ENCODE measurements at regions not wholly inside any gene's neighbourhood (a gene's known extent, or its start where the extent isn't known, plus 50 kb on each side); places are given as distances from the start of the nearest gene placed in this dataset.

DNA sequence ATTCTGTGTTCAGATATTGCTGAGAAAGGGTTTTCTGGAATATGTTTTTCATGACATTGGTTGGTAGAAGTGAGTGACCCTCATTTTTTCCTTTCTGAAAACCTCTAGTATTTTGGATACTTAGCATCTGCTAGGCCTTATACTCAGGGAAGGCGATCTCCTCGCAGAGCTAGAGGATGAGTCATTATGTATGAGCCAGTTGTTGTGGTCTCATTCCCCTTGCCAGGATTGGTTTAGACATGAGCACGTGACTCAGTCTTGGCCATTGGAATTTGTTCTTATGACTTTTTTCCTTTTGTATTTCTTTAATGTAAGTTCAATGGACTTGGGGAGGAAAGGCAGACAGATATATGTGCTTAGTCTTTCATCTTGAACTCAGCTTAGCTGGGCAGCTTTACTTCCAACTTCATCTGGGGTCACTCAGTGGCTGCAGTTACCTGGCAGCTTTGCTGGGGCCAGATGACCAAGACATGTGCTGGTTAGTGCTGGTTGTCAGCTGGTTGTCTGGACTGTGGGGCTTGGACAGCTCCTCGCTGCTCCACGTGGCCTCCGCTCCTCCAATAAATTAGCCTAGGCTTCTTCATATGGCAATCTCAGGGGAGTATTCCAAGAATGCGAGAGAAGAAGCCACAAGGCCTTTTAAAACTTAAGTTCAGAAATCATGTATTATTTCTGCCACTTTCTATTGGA is 207.5 kb downstream of the IL20RB start:
- WGBS (ENCODE audit: insufficient coverage): 72% methylated on average over 2 of the region's 7 CpGs
- Histone ChIP-seq H3K36me3 (ENCODE audit: control insufficient read depth in 2 of 2, extremely low read depth in 1 of 2, insufficient read depth in 1 of 2, low read length in 1 of 2) (no peaks in the 10 kb centered on the region), H3K4me3 (ENCODE audit: control insufficient read depth in 1 of 2, extremely low read depth in 1 of 2, low read length in 1 of 2) (no peak overlapping the region), H3K4me1 (ENCODE audit: control insufficient read depth in 1 of 2, extremely low read depth in 1 of 2, insufficient read depth in 2 of 2, low read length in 2 of 2) (no peaks in the 10 kb centered on the region), H3K27me3 (replicated peaks in 1 of 2; ENCODE audit: control insufficient read depth in 2 of 2, extremely low read depth in 1 of 2, insufficient read depth in 2 of 2, low read length in 1 of 2) (peaks cover 0 to 3% of the 10 kb centered on the region in 2 experiments), H3K27ac (ENCODE audit: low read length) (no peak overlapping the region), H3K9me3 (no peaks in the 10 kb centered on the region)
- Mint-ChIP-seq H3K27me3 (peaks cover 5 to 14% of the 10 kb centered on the region in 2 donors), H3K36me3 (no peaks in the 10 kb centered on the region), H3K4me1 (no peaks in the 10 kb centered on the region), H3K27ac (no peak overlapping the region), H3K4me3 (no peak overlapping the region), H3K9me3 (peaks cover 0 to 2% (median 0%) of the 10 kb centered on the region in 3 donors)
- DNase-seq (no peak), ATAC-seq (replicated peaks in 1 of 4) (no peak)
- ChIA-PET CTCF (no interaction called here), POLR2A (interaction anchor here in 1 of 2 donors (0.7 kb wide), 1 partner anchor 536 kb away, joined by 8 read pairs; no protein-coding TSS in a partner anchor)

DNA sequence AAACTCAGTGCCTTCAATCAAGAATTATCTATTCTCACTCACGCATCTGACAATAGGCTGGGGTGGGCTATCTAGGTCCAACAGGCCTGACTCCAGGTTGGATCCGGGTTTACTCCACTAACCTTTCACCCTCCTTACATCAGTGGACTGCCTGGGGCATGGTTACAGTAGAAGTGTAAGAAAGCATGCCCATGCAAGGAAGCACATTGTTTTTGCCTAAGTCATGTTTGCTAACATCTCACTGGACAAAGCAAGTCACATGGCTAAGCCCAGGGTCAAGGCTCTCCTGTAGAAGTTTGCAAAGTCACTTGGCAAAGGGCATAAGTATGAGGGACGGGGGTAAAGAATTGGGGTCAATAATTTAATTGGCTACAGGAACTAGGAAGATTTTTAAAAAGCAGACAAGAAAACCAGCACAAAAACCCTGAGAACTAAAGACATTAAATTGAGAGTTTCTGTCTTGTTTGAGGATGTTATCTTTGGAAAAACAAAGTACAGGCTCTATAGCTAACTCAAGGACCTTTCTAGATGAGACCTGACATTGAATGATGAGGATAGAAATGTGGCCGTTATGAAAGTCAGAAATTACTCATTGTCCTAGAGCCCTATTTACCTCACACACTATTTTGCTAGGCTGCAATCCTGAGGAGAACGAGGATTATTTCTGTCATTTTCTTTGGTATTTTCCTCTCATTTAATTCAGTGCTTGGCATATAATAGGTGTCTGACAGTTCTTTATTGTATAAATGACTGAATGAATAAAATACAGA is 214.2 kb downstream of the IL20RB start:
- ChIA-PET CTCF (interaction anchor here (0.6 kb wide), 3 partner anchors 141 to 1310 kb away, joined by 3 to 6 read pairs (median 5); no protein-coding TSS in a partner anchor), POLR2A (interaction anchor here in 1 of 2 donors (0.6 kb wide), 1 partner anchor 297 kb away, joined by 3 read pairs; no protein-coding TSS in a partner anchor)
- H3K27ac Mint-ChIP-seq: no peak overlapping the region

DNA sequence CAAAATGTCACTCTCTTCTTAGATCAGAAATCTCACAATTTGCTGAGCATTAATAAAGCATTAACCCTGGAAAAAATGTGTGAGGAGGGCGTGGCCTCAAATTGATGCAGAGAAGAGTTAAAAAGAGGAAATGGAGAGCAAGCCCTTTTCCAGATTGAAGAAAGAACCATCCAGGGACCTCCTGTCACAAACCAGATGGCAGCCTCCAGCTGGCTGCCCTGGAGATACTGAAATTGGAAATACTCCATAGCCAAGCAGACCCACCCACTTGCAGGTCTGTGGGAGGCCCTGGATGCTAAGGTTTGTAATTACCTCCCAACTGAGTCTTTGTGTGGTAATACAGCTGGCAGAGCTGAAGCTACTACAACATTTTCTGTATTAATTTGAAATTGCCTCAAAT is 214.9 kb downstream of the IL20RB start:
- no peak for DNase-seq
- H3K27me3 ChIP-seq (replicated peaks in 1 of 2; ENCODE audit: control insufficient read depth in 2 of 2, extremely low read depth in 1 of 2, insufficient read depth in 2 of 2, low read length in 1 of 2): peaks cover 0 to 3% of the 10 kb centered on the region in 2 experiments
- 50% methylated on average over 1 of the region's 1 CpG for WGBS (ENCODE audit: insufficient coverage)
- no peak for ATAC-seq (replicated peaks in 1 of 4)
- CTCF ChIA-PET: interaction anchor here (0.6 kb wide), 2 partner anchors 141 to 1309 kb away, joined by 3 to 5 read pairs; no protein-coding TSS in a partner anchor
- Mint-ChIP-seq H3K27me3 (peaks cover 11 to 21% of the 10 kb centered on the region in 2 donors), H3K36me3 (no peaks in the 10 kb centered on the region), H3K4me3 (no peak overlapping the region), H3K4me1 (no peaks in the 10 kb centered on the region), H3K27ac (no peak overlapping the region), H3K9me3 (peaks cover 0 to 5% (median 0%) of the 10 kb centered on the region in 3 donors)
- POLR2A ChIA-PET: no interaction called here
- no peaks in the 10 kb centered on the region for H3K36me3 ChIP-seq (ENCODE audit: control insufficient read depth in 2 of 2, extremely low read depth in 1 of 2, insufficient read depth in 1 of 2, low read length in 1 of 2)
- no peaks in the 10 kb centered on the region for H3K9me3 ChIP-seq
- no peak overlapping the region for H3K27ac ChIP-seq (ENCODE audit: low read length)
- no peaks in the 10 kb centered on the region for H3K4me1 ChIP-seq (ENCODE audit: control insufficient read depth in 1 of 2, extremely low read depth in 1 of 2, insufficient read depth in 2 of 2, low read length in 2 of 2)
- H3K4me3 ChIP-seq (ENCODE audit: control insufficient read depth in 1 of 2, extremely low read depth in 1 of 2, low read length in 1 of 2): no peak overlapping the region

More for the DNA sequence above, 214.2 kb downstream of the IL20RB start:
- no peak for ATAC-seq (replicated peaks in 1 of 4)
- Histone ChIP-seq H3K27ac (ENCODE audit: low read length) (no peak overlapping the region), H3K36me3 (ENCODE audit: control insufficient read depth in 2 of 2, extremely low read depth in 1 of 2, insufficient read depth in 1 of 2, low read length in 1 of 2) (no peaks in the 10 kb centered on the region), H3K4me1 (ENCODE audit: control insufficient read depth in 1 of 2, extremely low read depth in 1 of 2, insufficient read depth in 2 of 2, low read length in 2 of 2) (no peaks in the 10 kb centered on the region), H3K9me3 (no peaks in the 10 kb centered on the region), H3K4me3 (ENCODE audit: control insufficient read depth in 1 of 2, extremely low read depth in 1 of 2, low read length in 1 of 2) (no peak overlapping the region), H3K27me3 (replicated peaks in 1 of 2; ENCODE audit: control insufficient read depth in 2 of 2, extremely low read depth in 1 of 2, insufficient read depth in 2 of 2, low read length in 1 of 2) (peaks cover 0 to 3% of the 10 kb centered on the region in 2 experiments)
- Mint-ChIP-seq H3K4me1 (no peaks in the 10 kb centered on the region), H3K9me3 (peaks cover 0 to 5% (median 0%) of the 10 kb centered on the region in 3 donors), H3K4me3 (no peak overlapping the region), H3K36me3 (no peaks in the 10 kb centered on the region), H3K27me3 (peaks cover 8 to 25% of the 10 kb centered on the region in 2 donors)
- WGBS (ENCODE audit: insufficient coverage): no CpG with 5 or more reads among the region's 5 CpGs
- DNase-seq: no peak

DNA sequence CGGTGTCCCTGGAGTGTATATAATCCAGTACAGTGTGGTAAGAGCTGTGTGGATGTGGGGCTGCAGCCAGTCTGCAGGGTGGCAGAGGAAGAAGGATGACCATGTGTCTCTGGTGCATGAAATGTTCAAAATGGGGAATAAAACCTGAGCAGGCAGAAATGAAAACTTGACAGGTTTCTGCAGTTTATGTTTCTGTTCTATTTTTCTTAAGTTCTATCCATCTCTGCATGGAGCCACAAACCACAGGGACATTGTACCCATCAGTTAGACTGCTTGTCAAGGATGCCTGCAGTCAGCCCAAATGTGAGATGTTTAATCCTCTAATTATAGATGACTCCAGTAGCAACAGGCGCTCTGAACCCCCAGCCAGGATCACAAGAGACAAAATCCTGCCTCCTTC is 216.7 kb downstream of the IL20RB start:
- POLR2A ChIA-PET: no interaction called here
- DNase-seq: no peak
- no peaks in the 10 kb centered on the region for H3K36me3 Mint-ChIP-seq
- Histone ChIP-seq H3K36me3 (ENCODE audit: control insufficient read depth in 2 of 2, extremely low read depth in 1 of 2, insufficient read depth in 1 of 2, low read length in 1 of 2) (no peaks in the 10 kb centered on the region), H3K4me3 (ENCODE audit: control insufficient read depth in 1 of 2, extremely low read depth in 1 of 2, low read length in 1 of 2) (no peak overlapping the region), H3K27ac (ENCODE audit: low read length) (no peak overlapping the region), H3K27me3 (replicated peaks in 1 of 2; ENCODE audit: control insufficient read depth in 2 of 2, extremely low read depth in 1 of 2, insufficient read depth in 2 of 2, low read length in 1 of 2) (peaks cover 0 to 3% of the 10 kb centered on the region in 2 experiments), H3K9me3 (no peaks in the 10 kb centered on the region), H3K4me1 (ENCODE audit: control insufficient read depth in 1 of 2, extremely low read depth in 1 of 2, insufficient read depth in 2 of 2, low read length in 2 of 2) (no peaks in the 10 kb centered on the region)
- H3K4me1 Mint-ChIP-seq: no peaks in the 10 kb centered on the region
- H3K27ac Mint-ChIP-seq: no peak overlapping the region
- peaks cover 0 to 5% (median 0%) of the 10 kb centered on the region in 3 donors for H3K9me3 Mint-ChIP-seq
- 38% methylated on average over 1 of the region's 2 CpGs for WGBS (ENCODE audit: insufficient coverage)
- peaks cover 11 to 21% of the 10 kb centered on the region in 2 donors for H3K27me3 Mint-ChIP-seq
- no peak for ATAC-seq (replicated peaks in 1 of 4)
- CTCF ChIA-PET: no interaction called here
- no peak overlapping the region for H3K4me3 Mint-ChIP-seq

DNA sequence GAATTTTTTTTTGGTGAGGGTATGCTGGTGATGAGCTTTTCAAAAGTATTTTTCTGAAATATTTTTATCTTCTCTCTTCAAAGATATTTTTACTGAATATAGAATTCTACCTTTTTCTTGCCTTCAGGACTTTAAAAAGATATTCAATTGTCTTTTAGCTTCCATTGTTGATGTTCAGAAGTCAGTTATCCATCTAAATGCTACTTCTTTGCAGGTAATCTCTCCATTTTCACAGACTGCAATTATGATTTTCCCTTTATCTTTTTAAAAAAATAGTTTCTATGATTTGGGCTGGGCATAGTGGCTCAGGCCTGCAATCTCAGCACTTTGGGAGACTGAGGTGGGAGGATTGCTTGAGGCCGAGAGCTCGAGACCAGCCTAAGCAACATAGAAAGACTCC is 222.4 kb downstream of the IL20RB start:
- peaks cover 4 to 6% of the 10 kb centered on the region in 2 donors for H3K27me3 Mint-ChIP-seq
- no peak for ATAC-seq (replicated peaks in 1 of 4)
- H3K4me3 Mint-ChIP-seq: no peak overlapping the region
- ChIA-PET CTCF (no interaction called here), POLR2A (no interaction called here)
- H3K36me3 Mint-ChIP-seq: no peaks in the 10 kb centered on the region
- H3K27me3 ChIP-seq (replicated peaks in 1 of 2; ENCODE audit: control insufficient read depth in 2 of 2, extremely low read depth in 1 of 2, insufficient read depth in 2 of 2, low read length in 1 of 2): no peaks in the 10 kb centered on the region
- H3K4me1 ChIP-seq (ENCODE audit: control insufficient read depth in 1 of 2, extremely low read depth in 1 of 2, insufficient read depth in 2 of 2, low read length in 2 of 2): no peaks in the 10 kb centered on the region
- DNase-seq: no peak
- H3K27ac Mint-ChIP-seq: no peak overlapping the region
- H3K9me3 Mint-ChIP-seq: no peaks in the 10 kb centered on the region
- no peaks in the 10 kb centered on the region for H3K9me3 ChIP-seq
- H3K27ac ChIP-seq (ENCODE audit: low read length): no peak overlapping the region
- H3K4me1 Mint-ChIP-seq: no peaks in the 10 kb centered on the region
- no CpG with 5 or more reads among the region's 2 CpGs for WGBS (ENCODE audit: insufficient coverage)
- no peak overlapping the region for H3K4me3 ChIP-seq (ENCODE audit: control insufficient read depth in 1 of 2, extremely low read depth in 1 of 2, low read length in 1 of 2)
- H3K36me3 ChIP-seq (ENCODE audit: control insufficient read depth in 2 of 2, extremely low read depth in 1 of 2, insufficient read depth in 1 of 2, low read length in 1 of 2): no peaks in the 10 kb centered on the region

DNA sequence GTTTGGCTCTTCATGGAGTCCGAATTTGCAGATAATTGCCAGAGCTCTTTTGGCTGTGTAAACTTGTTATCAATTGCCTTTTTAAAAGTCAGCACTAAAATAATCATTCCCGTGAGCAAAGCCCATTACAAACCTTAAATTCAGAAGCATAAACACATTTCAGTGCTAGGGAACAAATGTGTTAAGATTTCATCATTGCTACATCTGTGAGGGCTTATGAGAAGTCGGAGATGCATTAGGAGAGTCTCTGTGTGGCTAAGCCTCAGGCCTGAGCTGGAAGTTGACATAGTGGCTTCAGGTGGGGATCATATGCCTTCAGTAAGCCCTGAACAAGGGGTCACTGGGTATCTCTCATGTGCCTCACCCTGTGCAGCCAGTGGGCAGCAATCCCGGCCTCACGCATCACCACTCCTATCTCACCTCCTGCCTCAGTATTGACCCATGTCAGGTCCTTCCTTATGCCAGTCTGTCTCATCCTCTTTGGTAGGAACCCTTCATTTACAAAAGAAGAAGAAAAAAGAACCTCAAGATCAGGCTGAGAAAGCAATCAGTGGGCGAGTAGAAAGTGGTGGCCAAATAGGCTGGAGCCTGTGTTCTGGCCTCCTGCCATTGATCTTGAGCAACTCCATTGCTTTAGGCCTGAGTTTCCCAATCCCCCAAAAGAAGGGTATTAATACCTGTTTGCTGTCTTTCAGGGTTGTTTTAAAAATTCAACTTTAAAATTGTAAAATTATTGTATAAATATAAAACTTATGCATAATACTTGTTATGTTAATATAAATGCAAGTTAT is 233.5 kb downstream of the IL20RB start:
- ChIA-PET POLR2A (no interaction called here), CTCF (no interaction called here)
- Histone ChIP-seq H3K36me3 (ENCODE audit: control insufficient read depth in 2 of 2, extremely low read depth in 1 of 2, insufficient read depth in 1 of 2, low read length in 1 of 2) (no peaks in the 10 kb centered on the region), H3K9me3 (no peaks in the 10 kb centered on the region), H3K4me1 (ENCODE audit: control insufficient read depth in 1 of 2, extremely low read depth in 1 of 2, insufficient read depth in 2 of 2, low read length in 2 of 2) (no peaks in the 10 kb centered on the region), H3K27me3 (replicated peaks in 1 of 2; ENCODE audit: control insufficient read depth in 2 of 2, extremely low read depth in 1 of 2, insufficient read depth in 2 of 2, low read length in 1 of 2) (peaks cover 0 to 3% of the 10 kb centered on the region in 2 experiments), H3K4me3 (ENCODE audit: control insufficient read depth in 1 of 2, extremely low read depth in 1 of 2, low read length in 1 of 2) (no peak overlapping the region), H3K27ac (ENCODE audit: low read length) (no peak overlapping the region)
- DNase-seq: no peak
- H3K9me3 Mint-ChIP-seq: no peaks in the 10 kb centered on the region
- H3K36me3 Mint-ChIP-seq: no peaks in the 10 kb centered on the region
- no peak overlapping the region for H3K27ac Mint-ChIP-seq
- H3K4me1 Mint-ChIP-seq: no peaks in the 10 kb centered on the region
- WGBS (ENCODE audit: insufficient coverage): 94% methylated on average over 3 of the region's 6 CpGs
- H3K4me3 Mint-ChIP-seq: no peak overlapping the region
- no peak for ATAC-seq (replicated peaks in 1 of 4)
- peaks cover 8 to 12% of the 10 kb centered on the region in 2 donors for H3K27me3 Mint-ChIP-seq
